SW 1271 (cell line): ENCODE measurements at regions not wholly inside any gene's neighbourhood (a gene's known extent, or its start where the extent isn't known, plus 50 kb on each side); places are given as distances from the start of the nearest gene placed in this dataset.
"Not testable (repeated sequence)": the region's sequence is repeated elsewhere in the genome, so short reads cannot be mapped to it uniquely, and the experiment has no call there.

Source experiments
- DNase-seq, 2 experiments: peaks; one replicate each; lab custom pipeline; 2025; lab: John Stamatoyannopoulos, UW

- no peak for DNase-seq
These were observed 215.2 kb upstream of the CHORDC1 start for GRCh38 chr11:90438069-90438468.

- no peak for DNase-seq
These were observed 212.0 kb upstream of the CHORDC1 start for GRCh38 chr11:90434858-90435257.

GRCh38 chr11:90428836-90429235 lies 206.0 kb upstream of the CHORDC1 start:
- DNase-seq = no peak

- no peak for DNase-seq
These were observed 203.6 kb upstream of the CHORDC1 start for GRCh38 chr11:90426442-90426841.

DNA sequence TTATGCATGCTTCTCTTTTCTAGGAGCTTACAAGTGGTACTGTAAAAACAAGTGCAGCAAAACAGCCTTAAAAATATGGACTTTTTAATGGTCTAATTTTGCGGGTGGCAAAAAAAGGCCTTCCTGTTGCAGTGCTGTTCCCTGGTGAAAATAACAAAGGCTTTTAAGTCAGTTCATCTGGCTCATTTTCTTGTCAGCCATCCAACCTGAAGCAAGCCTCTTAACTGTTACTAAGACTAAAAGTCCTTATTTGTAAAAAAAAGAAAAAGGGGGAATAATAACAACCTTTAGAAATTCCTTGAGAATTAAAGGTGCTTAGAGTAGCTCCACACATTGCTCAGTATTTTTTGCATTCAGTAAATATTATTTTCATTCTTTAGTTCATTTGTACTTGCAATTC lies 200.5 kb upstream of the CHORDC1 start:
- no peak for DNase-seq

DNA sequence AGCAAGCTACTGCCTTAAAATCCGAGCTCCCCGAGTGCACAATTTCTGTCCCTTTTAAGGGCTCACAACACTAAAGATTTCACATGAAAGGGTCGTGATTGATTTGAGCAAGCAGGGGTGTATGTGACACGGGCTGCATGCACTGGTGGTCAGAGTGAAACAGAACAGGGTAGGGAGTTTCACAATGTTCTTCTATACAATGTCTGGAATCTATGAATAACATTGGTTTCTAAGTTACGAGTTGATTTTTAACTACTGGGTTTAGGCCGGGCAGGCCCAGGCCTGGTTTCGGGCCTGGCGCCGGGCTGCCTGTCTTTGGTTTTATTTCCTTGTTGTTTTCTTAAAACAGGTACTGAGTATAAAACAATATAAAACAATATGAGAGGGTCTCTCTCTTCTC lies 199.9 kb upstream of the CHORDC1 start:
- DNase-seq = not testable (repeated sequence)

DNA sequence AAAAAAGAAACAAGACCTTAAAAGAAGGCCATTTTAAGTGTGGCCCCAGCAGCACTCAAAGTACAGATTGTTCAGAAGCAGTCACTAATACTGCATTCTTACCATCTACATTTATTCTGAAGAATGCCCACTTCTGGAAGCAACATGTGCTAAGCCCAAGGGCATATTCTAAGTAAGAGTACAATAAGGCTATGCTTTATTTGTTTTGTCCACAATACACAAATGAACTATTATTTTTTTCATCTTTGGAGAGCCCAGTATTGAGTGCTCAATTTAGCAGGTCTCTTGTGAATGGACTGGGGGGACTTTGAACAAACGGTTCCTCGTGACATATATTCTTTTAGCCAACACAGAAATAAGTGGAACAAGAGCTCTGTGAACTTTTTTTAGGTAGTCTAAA lies 191.4 kb upstream of the CHORDC1 start:
- no peak for DNase-seq

- DNase-seq = no peak
These were observed 184.5 kb upstream of the CHORDC1 start for GRCh38 chr11:90407350-90407749.

- DNase-seq = no peak
These were observed 169.8 kb upstream of the CHORDC1 start for GRCh38 chr11:90392692-90393091.

DNA sequence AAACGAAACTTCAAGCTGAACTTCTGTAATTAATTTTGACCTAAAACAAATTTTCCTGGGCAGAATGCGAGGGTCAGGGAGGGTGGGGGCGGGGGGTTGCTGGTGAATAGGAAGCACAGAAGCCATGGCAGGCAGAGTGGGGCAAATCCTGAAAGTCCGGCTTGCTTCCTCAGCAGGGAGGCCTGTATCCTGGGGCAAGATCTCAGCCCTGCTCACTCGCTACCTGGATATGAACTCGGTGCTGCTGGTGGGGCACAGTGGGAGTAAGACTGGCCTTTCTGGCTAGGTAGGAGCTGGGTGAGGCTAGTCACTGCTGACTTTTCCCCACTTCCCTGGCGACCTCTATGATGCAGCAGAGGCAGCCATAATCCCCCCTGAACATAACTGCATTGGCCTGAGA lies 168.9 kb upstream of the CHORDC1 start:
- no peak for DNase-seq

DNA sequence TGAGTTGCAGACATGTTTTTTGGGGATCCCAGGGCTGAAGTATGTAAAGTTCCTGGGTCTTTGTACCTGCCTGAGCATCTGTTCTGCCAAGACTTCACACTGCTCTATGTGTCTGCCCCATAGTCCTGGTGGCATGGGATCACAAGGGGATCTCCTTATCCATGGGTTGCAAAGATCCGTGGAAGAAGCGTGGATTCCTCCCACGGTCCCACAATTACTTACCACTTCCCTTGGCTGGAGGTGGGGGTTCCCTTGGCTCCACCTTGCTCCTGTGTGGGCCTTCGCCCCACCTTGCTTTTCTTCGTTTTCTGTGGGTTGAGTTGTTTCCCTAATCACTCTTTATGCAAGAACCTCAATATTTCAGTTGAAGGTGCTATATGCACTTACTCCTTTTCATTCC lies 157.4 kb upstream of the CHORDC1 start:
- DNase-seq = no peak

DNA sequence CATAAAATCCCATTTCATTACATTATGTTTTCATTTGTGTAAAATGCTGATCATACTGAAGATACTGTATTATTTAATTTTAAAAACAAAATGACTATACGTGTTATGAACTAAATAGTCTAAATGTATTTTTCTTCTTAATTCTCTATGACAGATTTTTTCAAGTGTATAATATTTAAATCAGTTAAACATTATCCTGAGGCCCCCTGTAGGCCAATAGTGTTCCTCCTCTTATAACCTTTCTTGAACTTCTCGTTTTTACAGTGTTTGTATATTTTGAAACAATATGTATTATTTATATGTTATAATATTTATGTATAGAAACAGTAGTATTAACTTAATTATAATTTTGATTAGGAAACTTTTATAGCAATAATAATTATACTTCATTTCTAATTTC lies 151.1 kb upstream of the CHORDC1 start:
- no peak for DNase-seq

- no peak for DNase-seq
These were observed 141.7 kb upstream of the CHORDC1 start for GRCh38 chr11:90364527-90364926.

DNA sequence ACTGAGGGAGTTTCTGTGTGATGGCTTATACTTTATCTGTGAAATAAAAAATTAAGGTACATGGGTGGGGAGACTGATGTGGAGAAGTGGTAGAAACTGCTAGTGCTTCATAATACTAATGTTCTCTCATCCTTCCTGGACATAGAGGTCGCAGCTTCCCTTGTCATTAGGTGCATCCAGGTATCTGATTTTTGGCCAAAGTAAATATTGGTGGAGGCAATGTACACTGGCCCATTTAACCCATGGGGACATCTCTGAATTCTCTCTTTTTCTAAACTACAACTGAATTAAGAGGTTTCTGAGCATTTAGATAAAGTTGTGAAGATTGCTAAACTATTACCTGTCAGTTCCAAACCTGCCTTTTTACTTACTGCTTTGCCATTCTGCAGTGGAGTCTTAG lies 140.9 kb upstream of the CHORDC1 start:
- no peak for DNase-seq

- no peak for DNase-seq
These were observed 132.4 kb upstream of the CHORDC1 start for GRCh38 chr11:90355200-90355599.

DNA sequence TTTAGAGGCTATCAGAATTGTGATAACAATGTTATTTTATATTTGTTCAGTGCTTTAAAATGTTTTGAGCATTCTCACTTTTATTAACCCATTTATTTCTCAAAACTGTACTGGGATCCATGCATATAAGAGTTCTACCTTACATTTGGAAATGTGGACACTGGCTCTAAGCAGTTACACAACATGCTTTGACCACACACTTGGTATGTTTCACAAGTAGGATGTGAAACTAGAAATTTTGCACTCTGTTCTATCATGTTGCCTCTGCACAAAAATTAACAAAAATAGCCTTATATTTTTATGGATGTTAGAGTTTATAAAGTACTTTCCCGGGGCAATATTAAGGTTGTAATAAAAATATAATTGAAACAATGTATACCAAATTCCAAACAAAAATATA lies 126.9 kb upstream of the CHORDC1 start:
- no peak for DNase-seq

- no peak for DNase-seq
These were observed 121.7 kb upstream of the CHORDC1 start for GRCh38 chr11:90344546-90344945.

- DNase-seq = no peak
These were observed 120.8 kb upstream of the CHORDC1 start for GRCh38 chr11:90343673-90344072.

GRCh38 chr11:90341986-90342385 lies 119.1 kb upstream of the CHORDC1 start:
- DNase-seq = no peak

GRCh38 chr11:90332415-90332814 lies 109.6 kb upstream of the CHORDC1 start:
- no peak for DNase-seq

DNA sequence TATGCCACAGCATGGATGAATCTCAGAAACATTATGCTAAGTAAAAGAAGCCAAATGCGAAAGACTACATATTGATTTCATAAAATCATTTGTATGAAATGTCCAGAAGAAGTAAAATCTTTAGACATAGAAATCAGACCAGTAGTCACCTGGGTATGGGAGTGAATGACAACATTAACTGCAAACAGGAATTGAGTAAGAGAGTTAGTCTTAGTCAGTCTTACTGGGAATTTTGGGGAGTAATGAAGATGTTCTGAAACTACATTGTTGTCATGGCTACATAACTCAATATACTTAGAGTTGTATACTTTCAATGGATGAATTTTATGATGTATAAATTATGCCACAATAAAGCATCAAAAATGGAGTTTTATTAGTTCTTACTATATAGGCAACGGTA lies 107.8 kb upstream of the CHORDC1 start:
- no peak for DNase-seq

DNA sequence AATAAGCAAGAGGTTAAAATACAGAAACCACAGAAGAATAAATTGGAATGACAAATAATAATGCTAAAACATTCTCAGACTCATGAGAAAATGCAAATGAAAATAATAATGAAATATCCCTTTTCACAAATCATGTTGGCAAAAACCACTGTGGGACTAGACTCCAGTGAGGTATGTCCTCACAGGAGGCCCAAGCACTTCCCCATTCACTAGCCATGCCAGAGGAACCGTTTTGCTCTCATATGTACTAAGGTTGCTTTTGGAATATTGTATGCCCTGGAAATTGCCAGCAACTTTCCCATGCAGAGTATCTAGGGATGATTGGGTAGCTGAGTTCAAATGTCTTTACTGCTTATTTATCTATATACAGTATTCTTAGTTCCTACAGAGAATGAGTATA lies 106.2 kb upstream of the CHORDC1 start:
- DNase-seq = no peak

- no peak for DNase-seq
These were observed 103.8 kb upstream of the CHORDC1 start for GRCh38 chr11:90326647-90327046.

DNA sequence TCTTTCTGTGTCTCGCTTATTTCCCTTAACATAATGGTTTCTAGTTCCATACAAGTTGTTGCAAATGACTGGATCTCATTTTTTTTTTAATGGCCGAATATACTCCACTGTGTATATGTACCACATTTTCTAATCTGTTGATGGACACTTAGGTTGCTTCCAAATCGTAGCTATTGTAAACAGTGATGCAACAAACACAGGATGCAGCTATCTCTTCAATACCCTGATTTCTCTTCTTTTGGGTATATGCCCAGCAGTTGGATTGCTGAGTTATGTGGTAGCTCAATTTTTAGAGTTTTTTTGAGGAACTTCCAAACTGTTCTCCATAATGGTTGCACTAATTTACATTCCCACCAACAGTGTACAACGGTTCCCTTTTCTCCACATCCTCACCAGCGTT lies 100.4 kb upstream of the CHORDC1 start:
- DNase-seq = no peak

GRCh38 chr11:90321018-90321417 lies 98.2 kb upstream of the CHORDC1 start:
- DNase-seq = no peak
